Right cardiac atrium (tissue), 5 donors: ENCODE measurements at regions not wholly inside any gene's neighbourhood (a gene's known extent, or its start where the extent isn't known, plus 50 kb on each side); places are given as distances from the start of the nearest gene placed in this dataset.
A peak's percentile ranks its signal among the peaks of the same experiment; 100 is the strongest.

ENCODE experiments used
- ATAC-seq, 2 donors: fragments of 200-7000 bp; cut with Tn5 transposase; one replicate each; pipeline versions ENCODE4 v1.8.0 to v1.9.1; 2020; ENCODE audit warnings: moderate library complexity in 2 of 2, mild to moderate bottlenecking in 1 of 2
- DNase-seq, 3 donors: peaks; one replicate each; pipeline ENCODE4 v3.0.0-alpha.2; 2020
- H3K27ac ChIP-seq: one replicate; pipeline ENCODE4 v1.5.1; 2013; ENCODE audit warnings: mild to moderate bottlenecking, low read length, control low read depth, moderate library complexity
- H3K27me3 ChIP-seq: one replicate; pipeline ENCODE4 v1.6.1; 2013; ENCODE audit not compliant: control insufficient read depth, insufficient read depth
- H3K4me1 ChIP-seq: one replicate; pipeline ENCODE4 v1.6.1; 2013; ENCODE audit warnings: low read length; ENCODE audit not compliant: control insufficient read depth, insufficient read depth
- H3K4me3 ChIP-seq: one replicate; pipeline ENCODE4 v1.5.1; 2013; ENCODE audit warnings: low read length, control low read depth
- H3K9me3 ChIP-seq: one replicate; pipeline ENCODE4 v1.6.1; 2013; ENCODE audit warnings: low read length; ENCODE audit not compliant: control insufficient read depth
- WGBS: extraction: QIAGEN DNeasy Blood & Tissue Kit; methylation state at CpG from one replicate; pipeline ENCODE4 v1.1.7; 2013; 5-methylcytosine and 5-hydroxymethylcytosine counted together
- intact Hi-C, 4 donors: fragments of 100-400 bp; cut with DNase I; formaldehyde crosslinking; loops; one replicate each; pipeline versions ENCODE4 v1.11.0 to v1.14.0; 2022 to 2023
- donor health status: healthy with polysubstance abuse.
- donor health status: DM: no; HTN: yes; CAD: no.
- donor health status: DM: no; HTN: no; CAD: no.
- donor health status: DM: no; HTN: yes; CAD: no; lungs with severe emphysema.
- donor health status: DM: yes; HTN: yes; CAD: no.

DNA sequence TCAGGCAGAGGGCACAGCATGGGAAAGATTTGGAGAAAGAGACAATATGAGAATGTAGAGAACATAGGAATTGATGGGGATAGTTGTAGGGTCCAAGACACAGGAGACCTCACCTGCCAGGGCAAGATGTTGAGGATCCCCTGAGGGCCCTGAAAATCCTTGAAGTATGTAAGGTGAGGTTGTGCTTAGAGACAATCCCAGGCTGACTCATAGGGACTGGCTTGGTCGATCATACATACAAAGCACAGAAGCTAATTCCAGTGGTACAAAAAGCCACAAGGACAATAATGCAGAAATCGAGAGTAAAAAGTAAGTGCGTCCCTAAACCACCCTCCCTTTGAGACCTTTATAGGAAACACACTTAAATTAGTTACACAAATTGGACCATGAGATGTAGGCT lies 468.2 kb downstream of the MIAT start:
- Histone ChIP-seq H3K27me3 (no peaks in the 10 kb centered on the region), H3K4me1 (no peaks in the 10 kb centered on the region), H3K9me3 (no peaks in the 10 kb centered on the region), H3K27ac (no peak overlapping the region), H3K4me3 (no peak overlapping the region)
- ATAC-seq (no peak), DNase-seq (no peak)
- intact Hi-C loops: no loop called here
- 91% methylated on average over 3 of the region's 3 CpGs for WGBS

DNA sequence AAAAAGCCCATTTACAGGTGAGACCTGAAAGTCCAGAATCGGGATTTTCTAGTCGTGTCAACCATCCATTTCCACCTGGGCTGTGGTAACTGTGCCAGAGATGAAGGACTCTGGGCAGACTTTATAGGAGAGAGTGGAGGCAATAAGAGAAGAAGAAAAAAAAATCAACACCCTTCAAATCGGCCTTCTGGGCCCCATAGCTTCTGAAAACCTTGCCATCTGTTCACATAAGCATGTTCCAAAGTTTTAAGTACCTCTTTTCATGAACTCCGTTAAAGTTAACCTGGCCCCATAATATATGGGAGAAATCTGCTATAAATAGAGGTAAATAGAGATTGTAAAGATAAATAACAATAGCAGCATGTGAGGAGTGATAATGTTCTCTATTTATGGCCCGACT lies 470.5 kb downstream of the MIAT start:
- H3K27me3 ChIP-seq: no peaks in the 10 kb centered on the region
- no peak overlapping the region for H3K4me3 ChIP-seq
- 71% methylated on average over 5 of the region's 5 CpGs for WGBS
- no peaks in the 10 kb centered on the region for H3K4me1 ChIP-seq
- H3K9me3 ChIP-seq: no peaks in the 10 kb centered on the region
- intact Hi-C loops: no loop called here
- ATAC-seq (no peak), DNase-seq (no peak)
- H3K27ac ChIP-seq: no peak overlapping the region

DNA sequence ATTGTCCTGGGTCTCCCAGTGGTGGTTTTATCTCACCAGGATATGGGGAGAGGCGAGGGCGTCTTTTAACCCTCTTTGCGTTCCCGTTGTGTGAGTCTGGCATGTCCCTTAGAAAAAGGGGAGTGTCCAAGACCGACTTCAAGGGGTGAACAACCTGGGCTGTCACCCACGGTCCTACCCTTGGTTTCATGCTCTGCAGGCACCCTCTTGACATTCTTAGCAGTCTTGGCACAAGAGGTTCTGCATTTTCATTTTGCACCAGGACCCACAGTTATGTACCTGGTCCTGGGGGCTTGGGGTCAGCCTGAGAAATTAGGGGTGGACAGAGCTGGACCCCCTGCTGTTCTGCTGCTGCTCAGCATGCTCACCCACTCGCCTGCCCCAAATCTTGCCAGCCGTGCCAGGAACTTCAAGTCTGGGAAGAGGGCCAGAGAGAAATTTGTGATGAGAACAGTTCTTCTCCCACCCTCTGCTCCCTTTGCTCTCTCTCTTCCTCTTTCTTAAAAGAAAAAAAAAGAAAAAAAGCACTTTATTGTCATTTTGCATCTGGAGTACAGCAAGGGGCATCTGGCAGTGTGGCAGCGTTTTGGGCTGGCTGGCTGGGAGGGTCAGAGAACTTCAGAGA lies 471.2 kb downstream of the MIAT start:
- Histone ChIP-seq H3K27ac (no peak overlapping the region), H3K4me1 (no peaks in the 10 kb centered on the region), H3K27me3 (no peaks in the 10 kb centered on the region), H3K9me3 (no peaks in the 10 kb centered on the region), H3K4me3 (no peak overlapping the region)
- intact Hi-C loops: no loop called here
- 61% methylated on average over 9 of the region's 9 CpGs for WGBS
- ATAC-seq (no peak), DNase-seq (peak in 1 of 3 donors; percentile 61)

DNA sequence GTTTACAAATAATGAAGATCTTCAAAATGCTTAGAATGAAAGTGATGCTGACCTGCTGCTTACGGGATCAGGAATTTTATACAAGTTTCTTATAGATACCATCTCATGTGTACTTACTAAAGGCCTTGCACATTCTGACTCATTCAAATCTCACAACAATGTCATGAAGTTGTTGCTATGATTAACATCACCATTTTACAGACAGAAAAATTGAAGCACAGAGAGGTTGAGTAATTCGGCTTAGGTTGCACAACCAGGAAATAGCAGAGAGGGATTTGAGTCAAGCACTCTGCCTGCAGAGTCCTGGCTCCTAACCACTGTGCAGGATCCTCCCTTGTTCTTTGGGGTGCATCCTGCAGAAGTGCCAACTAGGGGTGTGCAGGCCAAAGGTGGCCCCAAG lies 471.9 kb downstream of the MIAT start:
- Histone ChIP-seq H3K4me1 (no peaks in the 10 kb centered on the region), H3K9me3 (no peaks in the 10 kb centered on the region), H3K27ac (no peak overlapping the region), H3K4me3 (no peak overlapping the region), H3K27me3 (no peaks in the 10 kb centered on the region)
- intact Hi-C loops: no loop called here
- WGBS: 89% methylated on average over 2 of the region's 2 CpGs
- no peak for DNase-seq
- peak in 1 of 2 donors; percentile 31 for ATAC-seq

DNA sequence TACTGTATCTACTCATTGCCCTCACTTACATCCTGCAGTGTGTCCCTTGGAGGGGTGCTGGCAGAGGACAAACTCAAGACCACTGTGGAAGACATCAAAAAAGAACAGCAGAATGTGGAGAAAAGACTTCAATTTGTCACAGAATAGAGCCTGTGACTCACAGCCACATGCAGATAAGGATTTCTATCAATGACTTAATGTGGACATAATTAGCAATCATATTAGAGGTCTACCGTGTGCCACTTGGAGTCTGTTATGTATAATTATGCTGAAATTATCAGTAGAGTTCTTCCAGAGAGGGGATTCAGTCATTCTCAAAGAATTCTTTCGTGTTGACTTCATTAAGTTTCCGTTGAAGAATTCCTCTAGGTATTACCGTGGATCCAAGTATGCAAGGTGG lies 473.5 kb downstream of the MIAT start:
- intact Hi-C loops: no loop called here
- 65% methylated on average over 4 of the region's 4 CpGs for WGBS
- H3K27ac ChIP-seq: no peak overlapping the region
- ATAC-seq: no peak
- no peaks in the 10 kb centered on the region for H3K4me1 ChIP-seq
- H3K9me3 ChIP-seq: no peaks in the 10 kb centered on the region
- H3K27me3 ChIP-seq: no peaks in the 10 kb centered on the region
- no peak for DNase-seq
- no peak overlapping the region for H3K4me3 ChIP-seq

DNA sequence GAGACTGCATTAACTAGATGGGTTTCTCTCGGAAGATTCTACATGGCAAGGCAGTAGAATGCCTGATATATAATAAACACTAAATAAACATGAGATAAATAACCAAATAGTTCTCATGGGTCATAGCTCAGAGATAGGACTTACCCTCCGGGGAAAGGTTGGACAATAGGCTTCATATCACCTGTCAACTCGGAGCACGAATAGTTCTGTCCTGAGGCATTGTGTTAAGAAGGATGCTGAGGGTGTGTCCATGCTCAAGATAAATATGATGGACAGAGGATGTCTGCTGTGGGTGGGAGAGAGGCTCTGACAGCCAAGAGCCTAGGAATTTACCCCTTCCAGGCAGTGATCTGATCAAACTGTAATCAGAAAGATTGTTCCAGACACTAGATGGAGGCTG lies 474.0 kb downstream of the MIAT start:
- intact Hi-C loops: no loop called here
- H3K27me3 ChIP-seq: no peaks in the 10 kb centered on the region
- no peak for DNase-seq
- no peak for ATAC-seq
- H3K9me3 ChIP-seq: no peaks in the 10 kb centered on the region
- no peak overlapping the region for H3K4me3 ChIP-seq
- H3K27ac ChIP-seq: no peak overlapping the region
- no peaks in the 10 kb centered on the region for H3K4me1 ChIP-seq
- 65% methylated on average over 4 of the region's 4 CpGs for WGBS

DNA sequence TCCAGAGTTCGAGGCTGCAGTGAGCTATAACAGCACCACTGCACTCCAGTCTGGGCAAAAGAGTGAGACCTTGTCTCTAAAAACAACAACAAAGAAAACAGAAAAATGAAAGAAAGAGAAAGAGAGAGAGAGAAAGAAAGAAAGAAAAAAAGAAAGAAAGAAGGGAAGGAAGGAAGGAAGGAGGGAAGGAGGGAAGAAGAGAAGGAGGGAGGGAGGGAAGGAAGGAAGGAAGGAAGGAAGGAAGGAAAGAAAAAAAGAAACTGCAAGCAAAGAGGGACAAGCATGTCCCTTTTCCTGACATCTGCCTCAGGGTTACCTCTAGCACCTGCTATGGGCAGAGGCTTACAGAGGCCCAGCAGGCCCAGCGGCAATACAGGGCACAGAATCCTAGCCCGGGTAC lies 475.0 kb downstream of the MIAT start:
- H3K27ac ChIP-seq: no peak overlapping the region
- H3K4me3 ChIP-seq: no peak overlapping the region
- no peak for ATAC-seq
- no peaks in the 10 kb centered on the region for H3K4me1 ChIP-seq
- H3K27me3 ChIP-seq: no peaks in the 10 kb centered on the region
- intact Hi-C loops: no loop called here
- H3K9me3 ChIP-seq: peaks cover 4% of the 10 kb centered on the region
- no peak for DNase-seq
- WGBS: 85% methylated on average over 3 of the region's 3 CpGs

DNA sequence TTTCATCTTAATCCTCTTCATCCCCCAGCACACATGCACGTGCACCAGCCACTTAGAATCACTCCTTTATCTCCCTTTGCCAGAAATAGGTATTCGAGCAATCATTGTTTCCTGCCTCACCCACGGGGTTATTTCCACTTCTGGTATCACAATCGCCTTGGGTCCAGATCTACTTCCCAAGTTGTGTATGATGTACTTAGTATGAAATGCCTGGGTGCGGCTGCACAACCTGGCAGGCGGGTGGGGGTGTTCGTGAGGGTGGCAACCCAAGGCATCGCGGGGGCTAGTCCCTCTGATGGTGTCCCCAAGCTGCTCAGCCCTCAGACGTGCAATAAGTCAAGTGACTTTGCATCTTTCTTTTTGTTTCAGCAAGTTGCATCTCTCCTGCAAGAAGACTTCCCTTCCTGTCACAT lies 475.6 kb downstream of the MIAT start:
- no peaks in the 10 kb centered on the region for H3K27me3 ChIP-seq
- 36% methylated on average over 10 of the region's 10 CpGs for WGBS
- no peak overlapping the region for H3K27ac ChIP-seq
- ATAC-seq (no peak), DNase-seq (no peak)
- intact Hi-C loops: no loop called here
- H3K4me3 ChIP-seq: no peak overlapping the region
- H3K9me3 ChIP-seq: peaks cover 4% of the 10 kb centered on the region
- H3K4me1 ChIP-seq: no peaks in the 10 kb centered on the region

DNA sequence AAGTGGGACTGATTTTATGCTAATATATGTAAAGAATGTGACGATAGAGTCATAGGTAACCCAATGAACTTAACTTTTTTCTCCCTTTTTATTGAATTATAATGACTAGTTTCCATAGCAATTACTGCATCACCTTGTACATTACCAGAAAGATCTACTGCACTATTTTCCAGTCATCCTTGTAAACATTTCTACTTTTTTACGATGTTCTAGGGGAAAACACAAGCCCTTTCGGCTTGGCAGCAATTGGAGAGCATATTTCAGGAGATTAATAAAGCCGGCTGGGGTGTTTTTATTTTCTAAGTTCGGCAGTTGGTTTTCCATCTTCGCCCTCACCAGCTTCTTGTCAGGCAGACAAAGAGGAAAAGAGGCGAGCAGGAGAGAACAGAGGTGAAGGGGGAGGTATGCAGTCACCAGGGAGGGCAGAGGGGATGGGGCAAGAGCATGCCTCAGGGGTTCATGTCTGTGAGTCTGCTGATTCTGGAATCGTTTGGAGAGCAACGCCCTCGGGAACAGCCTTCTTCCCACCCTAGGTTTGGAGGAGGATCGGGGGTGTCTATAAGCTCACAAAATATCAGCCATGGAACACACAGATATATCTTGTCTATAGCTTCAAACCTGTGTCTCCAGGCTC lies 476.4 kb downstream of the MIAT start:
- H3K27ac ChIP-seq: no peak overlapping the region
- no peak for DNase-seq
- no peaks in the 10 kb centered on the region for H3K4me1 ChIP-seq
- WGBS: 75% methylated on average over 11 of the region's 11 CpGs
- H3K4me3 ChIP-seq: no peak overlapping the region
- peaks cover 4% of the 10 kb centered on the region for H3K9me3 ChIP-seq
- ATAC-seq: no peak
- intact Hi-C loops: no loop called here
- H3K27me3 ChIP-seq: no peaks in the 10 kb centered on the region

DNA sequence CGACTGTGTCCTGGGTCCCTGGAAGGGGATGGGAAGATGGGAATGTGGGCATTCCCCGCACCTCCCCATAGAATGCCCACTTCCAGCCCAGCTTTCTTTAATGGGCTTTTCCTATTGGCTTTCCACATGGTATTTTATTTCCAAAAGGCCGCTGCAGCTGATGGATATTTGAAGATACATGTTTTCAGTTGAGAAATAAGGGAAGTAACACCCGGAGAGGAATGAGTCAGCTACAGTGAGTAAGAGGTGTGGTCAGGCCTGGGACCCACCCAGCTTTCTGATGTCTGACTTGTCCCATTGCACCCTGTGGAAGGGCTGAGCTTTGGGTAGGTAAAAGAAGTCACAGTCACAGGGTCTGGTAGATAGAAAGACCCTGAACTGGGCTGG lies 476.9 kb downstream of the MIAT start:
- DNase-seq: peak in 2 of 3 donors; percentile 61 to 65
- intact Hi-C loops: no loop called here
- peak; percentile 74 to 82 for ATAC-seq
- no peaks in the 10 kb centered on the region for H3K27me3 ChIP-seq
- H3K9me3 ChIP-seq: peaks cover 4% of the 10 kb centered on the region
- H3K27ac ChIP-seq: no peak overlapping the region
- WGBS: 75% methylated on average over 4 of the region's 4 CpGs
- no peaks in the 10 kb centered on the region for H3K4me1 ChIP-seq
- no peak overlapping the region for H3K4me3 ChIP-seq

DNA sequence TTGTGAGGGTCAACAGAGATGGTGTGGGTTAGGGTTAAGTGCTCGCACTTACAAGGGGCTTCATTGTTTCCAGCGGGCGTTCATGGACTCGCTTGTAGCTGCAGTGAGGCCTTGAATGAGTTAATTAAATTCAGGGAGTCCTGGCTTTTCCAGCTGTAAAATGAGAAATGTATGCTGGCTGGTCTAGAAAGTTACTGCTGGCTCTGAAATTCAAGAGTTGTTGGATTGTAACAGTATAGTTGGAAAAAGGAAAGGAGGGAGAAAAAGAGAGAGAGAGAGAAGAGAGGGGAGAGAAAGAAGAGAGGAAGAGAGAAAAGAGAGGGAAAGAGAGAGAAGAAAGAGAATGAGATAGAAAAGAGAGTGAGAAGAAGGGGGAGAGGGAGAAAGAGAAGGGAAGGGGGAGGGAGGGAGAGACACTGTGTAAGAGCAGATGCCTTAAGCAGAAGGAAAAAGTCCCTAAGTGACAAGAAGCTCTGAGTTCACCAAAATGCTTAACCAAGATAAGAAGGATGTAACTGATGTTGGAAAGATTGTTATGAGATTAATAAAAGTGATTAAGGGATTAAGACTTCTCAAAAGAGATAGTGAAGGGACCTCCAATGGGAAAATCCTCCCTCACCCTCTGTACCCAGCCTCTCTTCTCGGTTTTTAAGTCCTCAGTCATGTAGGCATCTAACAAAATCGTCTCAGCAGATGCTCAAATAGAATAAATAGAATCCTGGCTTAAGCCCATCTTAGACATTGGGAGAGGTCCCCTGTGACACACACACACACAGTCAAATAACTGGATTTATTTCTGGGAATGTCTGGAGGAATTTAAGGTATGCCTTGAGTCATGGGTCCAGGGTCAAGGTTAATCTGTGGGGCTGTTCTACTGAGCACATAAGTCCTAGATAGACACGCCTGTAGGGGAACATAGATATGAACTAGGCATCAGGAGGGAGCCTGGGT lies 477.9 kb downstream of the MIAT start:
- intact Hi-C loops: no loop called here
- no peaks in the 10 kb centered on the region for H3K4me1 ChIP-seq
- H3K27me3 ChIP-seq: no peaks in the 10 kb centered on the region
- 73% methylated on average over 7 of the region's 7 CpGs for WGBS
- no peak for ATAC-seq
- DNase-seq: no peak
- H3K4me3 ChIP-seq: no peak overlapping the region
- H3K9me3 ChIP-seq: peaks cover 4% of the 10 kb centered on the region
- no peak overlapping the region for H3K27ac ChIP-seq
